Mesenchymal stem cell (in vitro differentiated cells and primary cell): ENCODE measurements at regions not wholly inside any gene's neighbourhood (a gene's known extent, or its start where the extent isn't known, plus 50 kb on each side); places are given as distances from the start of the nearest gene placed in this dataset.
"Not testable (repeated sequence)": the region's sequence is repeated elsewhere in the genome, so short reads cannot be mapped to it uniquely, and the experiment has no call there.

Experiments
- DNase-seq: peaks from one replicate; pipeline ENCODE4 v3.0.0-alpha.2; 2013
- H2AFZ ChIP-seq: one replicate; pipeline ENCODE4 v1.6.1; 2013; ENCODE audit warnings: low read depth, mild to moderate bottlenecking, control low read depth, inconsistent platforms, low read length, moderate library complexity
- H2AK5ac ChIP-seq: 2 replicates; pipeline ENCODE4 v1.6.1; 2013; ENCODE audit warnings: low read length, moderate library complexity, mild to moderate bottlenecking, inconsistent platforms; ENCODE audit not compliant: severe bottlenecking
- H2BK120ac ChIP-seq: one replicate; pipeline ENCODE4 v1.6.1; 2013; ENCODE audit warnings: low read depth, mild to moderate bottlenecking, inconsistent platforms, low read length, moderate library complexity
- H2BK12ac ChIP-seq, 2 experiments: one replicate each; pipeline ENCODE4 v1.6.1; 2013; ENCODE audit warnings: inconsistent platforms in 2 of 2, low read length in 2 of 2, mild to moderate bottlenecking in 2 of 2, moderate library complexity in 2 of 2, control low read depth in 1 of 2
- H2BK15ac ChIP-seq: one replicate; pipeline ENCODE4 v1.6.1; 2013; ENCODE audit warnings: mild to moderate bottlenecking, low read depth, inconsistent platforms; ENCODE audit not compliant: poor library complexity, severe bottlenecking
- H2BK5ac ChIP-seq: 2 replicates; pipeline ENCODE4 v1.6.1; 2013; ENCODE audit warnings: low read depth, mild to moderate bottlenecking, low read length, control low read depth, inconsistent platforms; ENCODE audit not compliant: poor library complexity, severe bottlenecking
- H3K14ac ChIP-seq, 2 experiments: one replicate each; pipeline ENCODE4 v1.6.1; 2013; ENCODE audit warnings: inconsistent platforms in 2 of 2, low read length in 2 of 2, control low read depth in 1 of 2, mild to moderate bottlenecking in 1 of 2, moderate library complexity in 1 of 2
- H3K18ac ChIP-seq, 2 experiments: one replicate each; pipeline ENCODE4 v1.6.1; 2013; ENCODE audit warnings: inconsistent platforms in 2 of 2, low read length in 2 of 2, control low read depth in 1 of 2, low read depth in 1 of 2, mild to moderate bottlenecking in 1 of 2
- H3K23ac ChIP-seq, 2 experiments: one replicate each; pipeline ENCODE4 v1.6.1; 2013; ENCODE audit warnings: inconsistent platforms in 2 of 2, low read length in 2 of 2, mild to moderate bottlenecking in 2 of 2, moderate library complexity in 2 of 2, control low read depth in 1 of 2
- H3K27ac ChIP-seq: 2 replicates; pipeline ENCODE4 v1.5.1; 2013; ENCODE audit warnings: mild to moderate bottlenecking, moderate library complexity, low read length, control low read depth, inconsistent platforms; ENCODE audit not compliant: poor library complexity, severe bottlenecking
- H3K27me3 ChIP-seq, 2 experiments: 2 replicates each; pipeline versions ENCODE4 v1.6.1 to v1.7.0; 2013; ENCODE audit warnings: low read length in 2 of 2, mild to moderate bottlenecking in 2 of 2, moderate library complexity in 2 of 2, control low read depth in 1 of 2, inconsistent platforms in 1 of 2; ENCODE audit not compliant: control insufficient read depth in 1 of 2, insufficient read depth in 1 of 2
- H3K36me3 ChIP-seq, 2 experiments: 2 replicates each; pipeline versions ENCODE4 v1.6.1 to v1.7.0; 2013; ENCODE audit warnings: low read length in 2 of 2, control low read depth in 1 of 2, inconsistent platforms in 1 of 2, low read depth in 1 of 2, mild to moderate bottlenecking in 1 of 2; ENCODE audit not compliant: insufficient read depth in 2 of 2, control insufficient read depth in 1 of 2
- H3K4ac ChIP-seq, 2 experiments: one replicate each; pipeline ENCODE4 v1.6.1; 2013; ENCODE audit warnings: inconsistent platforms in 2 of 2, low read length in 2 of 2, mild to moderate bottlenecking in 2 of 2, moderate library complexity in 2 of 2, control low read depth in 1 of 2, low read depth in 1 of 2
- H3K4me1 ChIP-seq: 2 replicates; pipeline ENCODE4 v1.6.1; 2013; ENCODE audit warnings: low read depth, low read length, control low read depth; ENCODE audit not compliant: control insufficient read depth, insufficient read depth
- H3K4me2 ChIP-seq: 2 replicates; pipeline ENCODE4 v1.6.1; 2013; ENCODE audit warnings: low read length, mild to moderate bottlenecking, inconsistent platforms; ENCODE audit not compliant: poor library complexity, severe bottlenecking
- H3K4me3 ChIP-seq, 2 experiments: 2 replicates each; pipeline versions ENCODE4 v1.5.1 to v1.7.0; 2013; ENCODE audit warnings: low read length in 2 of 2, mild to moderate bottlenecking in 2 of 2, control low read depth in 1 of 2, low read depth in 1 of 2; ENCODE audit not compliant: insufficient read depth in 1 of 2
- H3K79me1 ChIP-seq: replicated peaks from 2 replicates; pipeline ENCODE4 v1.6.1; 2013; ENCODE audit warnings: mild to moderate bottlenecking, control low read depth, low read length, inconsistent platforms; ENCODE audit not compliant: poor library complexity, severe bottlenecking
- H3K9ac ChIP-seq: 2 replicates; pipeline ENCODE4 v1.7.0; 2013; ENCODE audit warnings: mild to moderate bottlenecking, low read length, moderate library complexity
- H3K9me3 ChIP-seq: 2 replicates; pipeline ENCODE4 v1.7.0; 2013; ENCODE audit warnings: mild to moderate bottlenecking, low read length; ENCODE audit not compliant: control insufficient read depth
- H4K8ac ChIP-seq: one replicate; pipeline ENCODE4 v1.6.1; 2013; ENCODE audit warnings: inconsistent platforms, mild to moderate bottlenecking, low read length, moderate library complexity
- H4K91ac ChIP-seq: one replicate; pipeline ENCODE4 v1.6.1; 2013; ENCODE audit warnings: mild to moderate bottlenecking, low read length, inconsistent platforms
- WGBS: methylation state at CpG from one replicate; pipeline ENCODE4 v1.1.7; 2013; ENCODE audit warnings: mixed read lengths; 5-methylcytosine and 5-hydroxymethylcytosine counted together

GRCh38 chr7:128613366-128613765 lies 58.7 kb upstream of the GARIN1A start:
- not testable (repeated sequence) for H3K4me1 ChIP-seq, H2BK15ac ChIP-seq, H2BK120ac ChIP-seq, H3K79me1 ChIP-seq, H3K14ac ChIP-seq, H3K4me2 ChIP-seq, H2AK5ac ChIP-seq, H3K9me3 ChIP-seq, H4K8ac ChIP-seq, H3K4me3 ChIP-seq, H2BK5ac ChIP-seq, H3K4ac ChIP-seq, H3K27me3 ChIP-seq, H4K91ac ChIP-seq, H2BK12ac ChIP-seq, H3K23ac ChIP-seq, H3K9ac ChIP-seq, H3K27ac ChIP-seq, DNase-seq, H2AFZ ChIP-seq, H3K18ac ChIP-seq
- peaks cover 3 to 32% of the 10 kb centered on the region in 2 experiments for H3K36me3 ChIP-seq
- WGBS = 100% methylated on average over 2 of the region's 3 CpGs

- H4K91ac ChIP-seq, H2BK5ac ChIP-seq, H2BK15ac ChIP-seq, H3K9me3 ChIP-seq, H3K9ac ChIP-seq, H3K79me1 ChIP-seq, H2AK5ac ChIP-seq, H3K23ac ChIP-seq, H3K4me3 ChIP-seq, H2AFZ ChIP-seq, H4K8ac ChIP-seq, H2BK120ac ChIP-seq, H3K27me3 ChIP-seq, H3K4me2 ChIP-seq, H3K4ac ChIP-seq, H3K14ac ChIP-seq, H3K27ac ChIP-seq, H3K18ac ChIP-seq, H2BK12ac ChIP-seq, H3K4me1 ChIP-seq: not testable (repeated sequence)
- peak; percentile 21 for DNase-seq
- WGBS = 86% methylated on average over 1 of the region's 2 CpGs
- peaks cover 15 to 37% of the 10 kb centered on the region in 2 experiments for H3K36me3 ChIP-seq
Measured at GRCh38 chr7:128614812-128615211, 57.3 kb upstream of the GARIN1A start.

- not testable (repeated sequence) for H4K91ac ChIP-seq, H2AK5ac ChIP-seq, H3K4ac ChIP-seq, H2BK15ac ChIP-seq, H3K9ac ChIP-seq, H3K23ac ChIP-seq, H2BK5ac ChIP-seq, H2AFZ ChIP-seq, H3K4me3 ChIP-seq, H3K9me3 ChIP-seq, H3K4me2 ChIP-seq, H4K8ac ChIP-seq, H2BK12ac ChIP-seq, H3K27ac ChIP-seq, H3K27me3 ChIP-seq, H3K79me1 ChIP-seq, DNase-seq, H2BK120ac ChIP-seq, H3K4me1 ChIP-seq, H3K14ac ChIP-seq, H3K18ac ChIP-seq
- H3K36me3 ChIP-seq = peaks cover 29 to 44% of the 10 kb centered on the region in 2 experiments
- 100% methylated on average over 1 of the region's 4 CpGs for WGBS
Measured at GRCh38 chr7:128616799-128617198, 55.3 kb upstream of the GARIN1A start.
